ENCODE measurements at regions not wholly inside any gene's neighbourhood (a gene's known extent, or its start where the extent isn't known, plus 50 kb on each side); places are given as distances from the start of the nearest gene placed in this dataset.
"Not testable (repeated sequence)": the region's sequence is repeated elsewhere in the genome, so short reads cannot be mapped to it uniquely, and the experiment has no call there.

DNA sequence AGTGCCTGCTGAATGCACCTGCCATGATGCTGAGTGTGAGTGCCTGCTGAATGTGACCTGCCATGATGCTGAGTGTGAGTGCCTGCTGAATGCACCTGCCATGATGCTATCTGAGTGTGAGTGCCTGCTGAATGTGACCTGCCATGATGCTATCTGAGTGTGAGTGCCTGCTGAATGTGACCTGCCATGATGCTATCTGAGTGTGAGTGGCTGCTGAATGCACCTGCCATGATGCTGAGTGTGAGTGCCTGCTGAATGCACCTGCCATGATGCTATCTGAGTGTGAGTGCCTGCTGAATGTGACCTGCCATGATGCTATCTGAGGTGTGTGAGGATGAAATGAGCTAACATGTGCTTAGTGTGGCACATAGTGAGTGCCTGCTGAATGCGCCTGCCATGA is 98.7 kb upstream of the SULF2 start:
- 74% methylated on average over 1 of the region's 1 CpG for WGBS
- not testable (repeated sequence) for H3K4me1 ChIP-seq (ENCODE audit: insufficient read depth); H3K27ac ChIP-seq (ENCODE audit: low read depth); H3K36me3 ChIP-seq (ENCODE audit: insufficient read depth); H3K4me3 ChIP-seq (ENCODE audit: low read depth, low read length); DNase-seq (ENCODE audit: extremely low spot score)

DNA sequence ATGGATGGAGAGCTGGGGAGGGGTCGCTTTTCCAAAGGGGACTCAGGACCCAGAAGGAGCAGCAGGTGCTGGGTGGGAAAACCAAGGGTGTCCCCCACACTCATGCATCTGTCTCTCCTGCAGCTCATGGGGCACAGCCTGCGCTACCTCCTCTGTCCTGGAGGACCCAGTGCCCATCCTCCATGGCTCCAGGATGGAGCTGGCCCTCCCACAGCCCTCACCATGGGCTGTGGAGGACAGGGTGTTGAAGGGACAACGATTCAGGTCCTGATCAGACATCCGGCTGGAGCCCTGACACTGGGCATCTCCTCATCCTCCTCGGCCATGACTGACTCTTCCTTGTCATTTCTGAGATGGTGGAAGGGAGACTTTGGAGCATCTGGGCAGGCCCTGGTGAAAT is 97.9 kb upstream of the SULF2 start:
- Histone ChIP-seq H3K27ac (ENCODE audit: low read depth) (no peak overlapping the region), H3K4me1 (ENCODE audit: insufficient read depth) (no peaks in the 10 kb centered on the region), H3K4me3 (ENCODE audit: low read depth, low read length) (no peak overlapping the region), H3K36me3 (ENCODE audit: insufficient read depth) (no peaks in the 10 kb centered on the region)
- no peak for DNase-seq (ENCODE audit: extremely low spot score)
- 76% methylated on average over 5 of the region's 5 CpGs for WGBS

DNA sequence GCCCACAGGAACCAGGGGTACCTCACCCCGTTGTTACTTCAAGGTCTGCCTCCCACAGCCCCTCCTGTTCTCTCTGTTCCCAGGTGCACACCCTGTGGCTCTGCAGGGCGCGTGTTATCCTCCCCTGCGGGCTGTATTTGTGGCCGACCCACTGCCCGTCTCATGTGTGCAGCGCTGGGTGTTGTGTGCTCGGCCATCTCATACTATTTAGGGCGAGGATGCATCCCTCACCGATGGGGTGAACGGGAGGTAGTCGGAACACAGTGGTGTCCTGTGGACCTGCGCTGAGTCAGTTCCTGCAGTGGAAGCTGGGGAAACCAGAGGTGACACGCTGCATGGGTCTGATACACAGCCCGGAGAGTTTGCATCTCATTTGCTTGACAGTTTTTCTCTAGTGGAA is 94.5 kb upstream of the SULF2 start:
- DNase-seq (ENCODE audit: extremely low spot score): no peak
- WGBS: 96% methylated on average over 15 of the region's 15 CpGs
- no peak overlapping the region for H3K27ac ChIP-seq (ENCODE audit: low read depth)
- H3K4me3 ChIP-seq (ENCODE audit: low read depth, low read length): no peak overlapping the region
- no peaks in the 10 kb centered on the region for H3K4me1 ChIP-seq (ENCODE audit: insufficient read depth)
- H3K36me3 ChIP-seq (ENCODE audit: insufficient read depth): no peaks in the 10 kb centered on the region

DNA sequence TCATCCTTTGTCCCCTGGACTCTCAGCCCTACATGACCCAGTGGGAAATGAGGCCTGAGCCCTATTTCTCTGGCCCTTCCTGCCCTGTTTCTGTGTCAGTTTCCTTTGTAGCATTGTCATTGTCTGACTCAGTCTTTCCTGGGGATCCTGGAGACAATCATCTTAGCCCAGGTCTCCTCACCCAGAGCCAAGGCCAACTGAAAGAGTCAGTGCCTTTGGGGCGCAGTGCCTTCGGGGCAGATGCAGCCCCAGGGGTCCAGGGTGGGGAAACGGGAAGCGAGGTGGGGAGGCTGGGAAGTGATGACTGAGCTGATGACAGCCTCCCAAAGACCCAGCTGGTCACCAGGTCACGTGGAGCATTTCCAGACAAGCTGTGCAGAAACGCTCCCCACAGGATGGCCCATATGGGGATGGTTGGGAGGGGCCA is 93.3 kb upstream of the SULF2 start:
- DNase-seq (ENCODE audit: extremely low spot score): no peak
- 77% methylated on average over 6 of the region's 6 CpGs for WGBS
- H3K27ac ChIP-seq (ENCODE audit: low read depth): no peak overlapping the region
- H3K36me3 ChIP-seq (ENCODE audit: insufficient read depth): no peaks in the 10 kb centered on the region
- no peaks in the 10 kb centered on the region for H3K4me1 ChIP-seq (ENCODE audit: insufficient read depth)
- no peak overlapping the region for H3K4me3 ChIP-seq (ENCODE audit: low read depth, low read length)

DNA sequence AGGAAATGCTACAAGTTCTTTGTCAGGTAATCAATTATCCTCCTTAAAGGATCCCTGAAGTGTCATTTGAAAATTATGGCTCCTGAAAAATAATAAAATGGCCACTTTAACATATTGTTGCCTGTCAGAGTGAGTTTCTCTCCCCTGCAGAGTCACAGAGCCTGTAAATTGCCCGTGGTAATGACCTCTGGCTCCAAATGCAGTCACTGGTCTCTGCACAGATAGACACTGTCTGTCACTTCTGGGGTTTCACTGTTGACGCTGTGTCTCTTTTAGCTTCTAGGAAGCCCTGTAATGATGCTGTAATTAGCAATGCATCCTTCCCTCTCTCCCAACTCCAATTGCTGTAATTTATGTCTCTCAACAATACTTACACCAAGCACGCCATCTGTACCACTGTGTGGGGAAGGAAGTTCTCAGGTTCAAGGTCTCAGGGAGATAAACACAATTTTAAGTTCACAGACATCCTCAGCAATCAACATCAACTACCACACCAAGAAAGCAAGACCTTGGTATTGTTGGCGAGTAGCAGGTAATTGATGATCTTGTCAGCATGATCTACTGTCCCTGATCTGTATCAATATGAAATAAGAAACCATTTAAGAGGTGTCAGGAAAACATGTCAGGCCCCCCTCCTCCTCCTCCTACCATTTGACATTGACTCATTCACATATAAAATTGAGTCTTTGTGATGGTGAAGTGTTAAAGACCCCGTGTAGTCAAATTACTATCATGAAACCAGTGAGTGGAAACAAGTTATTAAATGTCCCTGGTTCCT is 91.2 kb upstream of the SULF2 start:
- no peaks in the 10 kb centered on the region for H3K36me3 ChIP-seq (ENCODE audit: insufficient read depth)
- no peak overlapping the region for H3K4me3 ChIP-seq (ENCODE audit: low read depth, low read length)
- no peaks in the 10 kb centered on the region for H3K4me1 ChIP-seq (ENCODE audit: insufficient read depth)
- no peak overlapping the region for H3K27ac ChIP-seq (ENCODE audit: low read depth)
- 75% methylated on average over 5 of the region's 5 CpGs for WGBS
- no peak for DNase-seq (ENCODE audit: extremely low spot score)

DNA sequence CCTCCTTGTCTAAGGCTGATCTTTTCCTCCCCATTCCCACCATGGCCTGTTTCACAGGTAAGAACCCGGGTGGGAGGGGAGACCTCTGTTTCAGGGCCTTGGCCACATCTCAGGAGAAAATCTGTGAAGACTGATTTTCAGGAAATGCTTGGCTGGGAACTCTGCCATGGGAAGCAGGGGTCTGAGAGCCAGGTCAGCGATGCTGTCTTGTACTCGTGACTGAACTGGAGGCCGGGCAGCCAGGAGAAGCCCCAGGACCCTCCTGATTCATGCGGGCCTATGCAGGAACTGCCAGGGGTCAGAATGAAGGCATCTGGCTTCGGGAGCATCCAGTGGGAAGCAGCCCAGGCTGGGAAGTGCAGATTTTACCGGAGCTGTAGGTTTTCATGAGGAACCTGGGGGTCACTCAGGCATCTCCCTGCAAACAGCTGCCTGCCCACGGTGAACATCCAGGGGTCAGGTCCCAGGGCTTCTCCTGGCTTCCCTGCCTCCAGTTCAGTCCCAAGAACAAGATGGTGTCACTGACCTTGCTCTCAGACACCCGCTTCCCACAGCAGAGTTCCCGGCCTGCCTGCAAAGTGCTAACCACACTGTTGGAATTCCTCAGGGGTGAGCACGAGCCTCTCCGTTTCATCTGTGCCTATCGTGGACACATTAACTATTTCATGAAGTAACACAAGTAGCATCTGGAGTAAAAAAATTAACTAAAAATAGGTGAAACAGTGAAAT is 90.2 kb upstream of the SULF2 start:
- H3K27ac ChIP-seq (ENCODE audit: low read depth): no peak overlapping the region

DNA sequence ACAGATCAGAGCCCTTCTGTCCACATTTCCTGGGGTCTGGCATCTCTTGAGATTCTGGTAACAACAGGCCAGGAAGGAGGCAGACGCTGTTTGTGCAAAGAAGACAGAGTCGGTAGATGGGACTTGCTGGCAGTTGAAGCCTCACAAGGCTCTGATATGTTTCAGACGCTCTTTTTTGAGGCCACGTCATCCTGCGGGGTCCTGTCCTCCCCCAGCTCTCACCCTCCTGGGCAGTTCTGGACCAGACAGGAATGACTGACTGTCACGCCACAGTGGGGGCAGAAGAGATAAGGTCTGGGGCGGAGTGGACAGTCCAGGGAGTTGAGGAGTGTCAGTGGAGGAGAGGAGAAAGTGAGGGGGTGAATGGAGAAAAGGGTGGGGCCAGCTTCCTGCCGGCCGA is 87.1 kb upstream of the SULF2 start:
- no peak overlapping the region for H3K27ac ChIP-seq (ENCODE audit: low read depth)
- H3K36me3 ChIP-seq (ENCODE audit: insufficient read depth): no peaks in the 10 kb centered on the region
- no peak for DNase-seq (ENCODE audit: extremely low spot score)
- WGBS: 60% methylated on average over 9 of the region's 9 CpGs
- H3K4me3 ChIP-seq (ENCODE audit: low read depth, low read length): no peak overlapping the region
- no peaks in the 10 kb centered on the region for H3K4me1 ChIP-seq (ENCODE audit: insufficient read depth)

More for the DNA sequence above, 90.2 kb upstream of the SULF2 start:
- no peaks in the 10 kb centered on the region for H3K36me3 ChIP-seq (ENCODE audit: insufficient read depth)
- DNase-seq (ENCODE audit: extremely low spot score): no peak
- WGBS: 57% methylated on average over 13 of the region's 13 CpGs
- no peak overlapping the region for H3K4me3 ChIP-seq (ENCODE audit: low read depth, low read length)
- H3K4me1 ChIP-seq (ENCODE audit: insufficient read depth): no peaks in the 10 kb centered on the region

DNA sequence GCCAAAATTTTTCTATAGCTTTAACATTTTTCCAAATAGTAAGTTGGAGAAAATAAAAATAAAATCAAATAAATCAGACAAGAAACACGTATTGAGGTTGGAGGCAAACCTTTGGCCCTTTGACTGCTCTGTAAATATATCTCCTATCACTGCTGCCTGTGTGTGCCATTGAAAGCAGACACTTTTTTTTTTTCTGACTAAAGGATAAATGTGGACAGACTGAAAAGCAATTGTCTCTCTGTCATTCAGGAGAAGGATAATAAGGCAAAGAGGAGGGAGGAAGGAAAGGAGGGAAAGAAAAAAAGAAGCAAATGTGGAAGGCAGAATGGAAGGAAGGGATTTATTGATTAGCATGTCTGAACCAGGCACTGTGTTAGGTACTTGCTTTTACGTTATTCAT is 85.2 kb upstream of the SULF2 start:
- 85% methylated on average over 2 of the region's 2 CpGs for WGBS
- Histone ChIP-seq H3K27ac (ENCODE audit: low read depth) (no peak overlapping the region), H3K36me3 (ENCODE audit: insufficient read depth) (no peaks in the 10 kb centered on the region), H3K4me3 (ENCODE audit: low read depth, low read length) (no peak overlapping the region), H3K4me1 (ENCODE audit: insufficient read depth) (no peaks in the 10 kb centered on the region)
- no peak for DNase-seq (ENCODE audit: extremely low spot score)

DNA sequence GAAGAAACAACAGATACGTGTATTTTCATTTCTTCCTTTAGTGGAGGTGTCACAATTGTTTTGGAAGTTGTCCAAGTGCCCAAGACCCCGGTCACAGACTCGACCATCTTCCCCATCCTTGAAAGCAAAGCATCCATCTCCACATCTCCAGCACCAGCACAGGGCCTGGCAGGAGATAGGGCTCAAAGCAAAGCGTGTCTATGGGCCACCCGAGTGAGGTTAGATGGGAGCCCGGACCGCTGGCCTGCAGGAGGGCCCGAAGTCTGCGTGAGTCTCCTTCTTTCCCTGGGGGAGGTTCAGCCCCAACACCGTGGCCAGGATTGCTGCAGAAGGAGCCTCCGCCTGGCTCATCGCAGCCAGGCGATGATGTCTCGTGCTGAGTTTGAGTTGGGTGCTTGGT is 83.5 kb upstream of the SULF2 start:
- no peak for DNase-seq (ENCODE audit: extremely low spot score)
- H3K27ac ChIP-seq (ENCODE audit: low read depth): no peak overlapping the region
- no peak overlapping the region for H3K4me3 ChIP-seq (ENCODE audit: low read depth, low read length)
- 90% methylated on average over 14 of the region's 14 CpGs for WGBS
- H3K4me1 ChIP-seq (ENCODE audit: insufficient read depth): no peaks in the 10 kb centered on the region
- no peaks in the 10 kb centered on the region for H3K36me3 ChIP-seq (ENCODE audit: insufficient read depth)

DNA sequence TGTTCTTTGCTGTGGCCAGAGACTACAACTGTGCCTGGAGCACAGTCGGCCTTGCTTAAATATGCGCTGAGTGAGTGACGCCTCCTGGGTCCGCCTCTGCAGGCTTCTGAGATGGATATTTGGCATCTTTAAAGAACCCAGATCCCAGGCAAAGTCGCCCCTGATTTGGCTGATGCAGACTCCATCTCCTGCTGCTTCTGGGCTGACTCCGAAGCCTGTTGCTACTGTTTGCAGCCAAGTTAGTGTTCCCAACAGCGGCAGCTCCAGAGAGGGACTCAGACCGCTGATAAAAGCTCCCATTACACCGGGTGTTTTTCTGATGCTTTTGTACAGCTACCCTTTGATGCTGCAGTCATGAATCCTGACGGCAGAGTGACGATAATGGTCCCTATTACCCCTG is 83.0 kb upstream of the SULF2 start:
- Histone ChIP-seq H3K36me3 (ENCODE audit: insufficient read depth) (no peaks in the 10 kb centered on the region), H3K27ac (ENCODE audit: low read depth) (no peak overlapping the region), H3K4me3 (ENCODE audit: low read depth, low read length) (no peak overlapping the region), H3K4me1 (ENCODE audit: insufficient read depth) (no peaks in the 10 kb centered on the region)
- WGBS: 82% methylated on average over 11 of the region's 11 CpGs
- DNase-seq (ENCODE audit: extremely low spot score): no peak

DNA sequence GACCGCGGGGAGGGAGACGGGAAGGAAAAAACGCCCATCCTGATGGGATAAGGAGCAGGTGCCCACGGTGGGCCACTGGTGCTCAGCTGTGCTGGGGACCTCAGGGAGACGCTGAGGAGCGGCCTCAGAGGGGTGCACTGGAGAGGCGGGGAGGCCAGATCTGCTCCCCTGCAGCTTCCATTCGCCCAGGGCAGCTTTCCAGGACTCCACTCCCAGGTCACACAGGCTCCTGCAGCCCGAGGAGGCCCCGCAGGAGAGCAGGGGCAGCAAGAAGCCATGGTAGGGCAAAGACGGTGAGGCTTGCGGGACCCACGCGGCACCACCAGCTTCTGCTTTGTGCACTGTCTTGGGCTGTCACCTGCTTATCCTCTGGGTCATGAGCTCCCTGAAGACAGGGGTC is 82.5 kb upstream of the SULF2 start:
- H3K27ac ChIP-seq (ENCODE audit: low read depth): no peak overlapping the region
- DNase-seq (ENCODE audit: extremely low spot score): no peak
- no peak overlapping the region for H3K4me3 ChIP-seq (ENCODE audit: low read depth, low read length)
- WGBS: 87% methylated on average over 15 of the region's 15 CpGs
- H3K4me1 ChIP-seq (ENCODE audit: insufficient read depth): no peaks in the 10 kb centered on the region
- no peaks in the 10 kb centered on the region for H3K36me3 ChIP-seq (ENCODE audit: insufficient read depth)

DNA sequence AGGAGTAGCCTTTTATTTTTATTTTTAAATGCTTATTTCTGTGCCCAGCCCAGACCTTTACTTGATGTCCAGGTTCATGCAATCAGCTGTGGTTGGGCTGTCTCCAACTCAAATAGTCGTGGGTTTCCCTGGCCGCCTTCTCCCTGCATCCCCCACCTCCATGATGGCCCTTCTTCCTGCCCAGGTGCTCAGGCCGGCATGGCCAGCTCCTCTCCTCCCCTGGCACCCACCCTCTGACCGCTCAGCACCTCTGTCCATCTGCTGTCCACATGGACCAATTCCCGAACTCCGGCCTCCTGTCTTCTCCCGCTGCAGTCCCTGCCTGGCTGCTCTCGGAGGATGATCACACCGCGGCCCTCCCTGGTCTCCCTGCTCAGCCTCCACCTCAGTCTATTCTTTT is 81.2 kb upstream of the SULF2 start:
- H3K27ac ChIP-seq (ENCODE audit: low read depth): no peak overlapping the region
- 81% methylated on average over 10 of the region's 10 CpGs for WGBS
- H3K4me3 ChIP-seq (ENCODE audit: low read depth, low read length): no peak overlapping the region
- H3K4me1 ChIP-seq (ENCODE audit: insufficient read depth): no peaks in the 10 kb centered on the region
- DNase-seq (ENCODE audit: extremely low spot score): no peak
- no peaks in the 10 kb centered on the region for H3K36me3 ChIP-seq (ENCODE audit: insufficient read depth)

DNA sequence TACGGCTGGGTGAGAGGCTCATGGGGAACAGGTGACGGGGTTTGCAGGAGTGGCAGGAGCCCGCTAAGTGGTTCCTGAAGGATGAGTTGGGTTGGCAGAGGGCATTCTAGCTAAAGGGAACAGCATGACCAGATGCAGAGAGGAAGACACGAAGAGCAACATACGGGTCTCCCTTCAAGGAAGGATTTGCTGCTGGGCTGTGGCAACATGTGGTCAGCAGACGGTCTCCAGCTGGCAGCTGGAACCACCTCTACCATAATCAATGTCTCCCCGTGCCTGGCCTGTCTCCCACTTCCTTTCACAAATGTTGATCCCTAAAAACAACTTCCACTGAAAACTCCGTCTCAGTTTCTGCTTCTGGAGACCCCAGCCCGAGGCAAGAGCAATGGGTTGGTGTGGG is 80.6 kb upstream of the SULF2 start:
- 59% methylated on average over 9 of the region's 9 CpGs for WGBS
- no peaks in the 10 kb centered on the region for H3K4me1 ChIP-seq (ENCODE audit: insufficient read depth)
- no peak overlapping the region for H3K27ac ChIP-seq (ENCODE audit: low read depth)
- no peaks in the 10 kb centered on the region for H3K36me3 ChIP-seq (ENCODE audit: insufficient read depth)
- no peak for DNase-seq (ENCODE audit: extremely low spot score)
- no peak overlapping the region for H3K4me3 ChIP-seq (ENCODE audit: low read depth, low read length)

DNA sequence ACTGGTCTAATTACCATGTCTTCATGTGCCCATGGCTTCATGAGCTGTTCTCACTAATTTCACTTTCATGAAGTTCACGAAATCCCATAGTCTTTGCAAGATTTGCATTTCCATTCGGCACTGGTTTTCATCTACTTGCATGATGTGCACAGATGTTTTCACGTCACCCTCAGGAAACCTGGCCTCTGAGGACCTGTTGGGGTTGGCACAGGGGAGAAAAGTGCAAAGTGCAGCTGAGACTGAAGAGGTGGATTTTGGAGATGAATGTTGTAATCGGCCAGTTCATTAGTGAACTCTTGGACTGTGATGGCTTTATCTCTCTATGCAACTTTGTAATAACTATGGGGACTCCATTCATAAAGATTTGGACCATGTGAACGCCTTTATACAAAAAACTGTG is 80.2 kb upstream of the SULF2 start:
- DNase-seq (ENCODE audit: extremely low spot score): no peak
- Histone ChIP-seq H3K36me3 (ENCODE audit: insufficient read depth) (no peaks in the 10 kb centered on the region), H3K4me1 (ENCODE audit: insufficient read depth) (no peaks in the 10 kb centered on the region), H3K4me3 (ENCODE audit: low read depth, low read length) (no peak overlapping the region), H3K27ac (ENCODE audit: low read depth) (no peak overlapping the region)
- 61% methylated on average over 5 of the region's 5 CpGs for WGBS
